ENCODE measurements at regions not wholly inside any gene's neighbourhood (a gene's known extent, or its start where the extent isn't known, plus 50 kb on each side); places are given as distances from the start of the nearest gene placed in this dataset.
"Not testable (repeated sequence)": the region's sequence is repeated elsewhere in the genome, so short reads cannot be mapped to it uniquely, and the experiment has no call there.

GRCh38 chr11:26930518-26931247 lies 63.2 kb upstream of the FIBIN start:
- no peak for DNase-seq
- no peak overlapping the region for H3K4me3 Mint-ChIP-seq
- POLR2A ChIA-PET = no interaction called here

DNA sequence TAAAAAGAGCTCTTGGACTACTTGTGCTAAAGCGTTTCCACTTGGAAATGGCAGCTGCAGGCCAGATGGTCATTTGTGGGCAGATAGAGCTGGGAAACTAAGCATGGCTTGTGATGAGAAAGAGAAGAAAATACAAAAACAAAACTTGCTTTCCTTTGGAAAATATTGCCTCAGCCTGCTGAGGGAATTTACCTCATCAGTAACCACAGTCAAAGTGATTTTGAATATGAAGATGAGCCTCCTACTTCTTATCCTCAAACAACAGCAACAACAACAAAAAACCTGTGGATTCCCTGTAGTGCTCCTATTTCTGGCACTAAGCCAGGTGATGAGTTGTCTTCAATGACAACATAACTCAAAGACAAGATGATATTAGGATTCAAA lies 62.7 kb upstream of the FIBIN start:
- no peak for DNase-seq
- Mint-ChIP-seq H3K4me3 (no peak overlapping the region), H3K9me3 (peaks cover 9% of the 10 kb centered on the region), H3K4me1 (no peaks in the 10 kb centered on the region), H3K27ac (no peak overlapping the region), H3K36me3 (ENCODE audit: low read depth) (no peaks in the 10 kb centered on the region), H3K27me3 (no peaks in the 10 kb centered on the region)
- CTCF ChIA-PET = no interaction called here
- POLR2A ChIA-PET = no interaction called here

More at GRCh38 chr11:26930518-26931247, 63.2 kb upstream of the FIBIN start:
- Mint-ChIP-seq H3K9me3 (peaks cover 9% of the 10 kb centered on the region), H3K27ac (no peak overlapping the region), H3K36me3 (ENCODE audit: low read depth) (no peaks in the 10 kb centered on the region), H3K27me3 (no peaks in the 10 kb centered on the region), H3K4me1 (no peaks in the 10 kb centered on the region)
- CTCF ChIA-PET = no interaction called here

- CTCF ChIA-PET = no interaction called here
- POLR2A ChIA-PET = no interaction called here
- DNase-seq = no peak
Observed at GRCh38 chr11:26931881-26932280, 62.0 kb upstream of the FIBIN start.

DNA sequence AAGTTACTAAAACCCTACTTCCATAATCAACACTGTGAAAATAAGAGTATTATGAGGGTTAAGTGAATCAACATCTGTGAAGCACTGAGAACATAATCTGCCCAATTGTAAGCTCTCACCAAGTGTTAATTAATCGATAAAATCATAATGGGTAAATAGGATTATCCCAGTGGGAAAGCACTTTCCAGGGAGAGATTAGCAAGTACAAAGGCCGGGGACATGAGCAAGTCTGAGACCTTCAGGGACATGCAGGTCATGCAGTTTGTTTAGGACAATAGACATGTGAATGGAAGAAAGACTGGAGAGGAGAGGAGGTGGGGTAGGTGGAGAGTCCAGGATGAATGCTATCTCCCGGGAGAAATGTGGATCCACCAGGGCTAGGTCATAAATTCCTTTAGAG lies 57.8 kb upstream of the FIBIN start:
- ChIA-PET POLR2A (no interaction called here), CTCF (no interaction called here)
- Mint-ChIP-seq H3K9me3 (peaks cover 8% of the 10 kb centered on the region), H3K27me3 (no peaks in the 10 kb centered on the region), H3K36me3 (ENCODE audit: low read depth) (no peaks in the 10 kb centered on the region), H3K4me1 (no peaks in the 10 kb centered on the region), H3K27ac (no peak overlapping the region), H3K4me3 (no peak overlapping the region)
- DNase-seq = no peak

More at GRCh38 chr11:26931881-26932280, 62.0 kb upstream of the FIBIN start:
- peaks cover 9% of the 10 kb centered on the region for H3K9me3 Mint-ChIP-seq
- no peaks in the 10 kb centered on the region for H3K36me3 Mint-ChIP-seq (ENCODE audit: low read depth)
- no peaks in the 10 kb centered on the region for H3K27me3 Mint-ChIP-seq
- no peak overlapping the region for H3K4me3 Mint-ChIP-seq
- H3K27ac Mint-ChIP-seq = no peak overlapping the region
- no peaks in the 10 kb centered on the region for H3K4me1 Mint-ChIP-seq

DNA sequence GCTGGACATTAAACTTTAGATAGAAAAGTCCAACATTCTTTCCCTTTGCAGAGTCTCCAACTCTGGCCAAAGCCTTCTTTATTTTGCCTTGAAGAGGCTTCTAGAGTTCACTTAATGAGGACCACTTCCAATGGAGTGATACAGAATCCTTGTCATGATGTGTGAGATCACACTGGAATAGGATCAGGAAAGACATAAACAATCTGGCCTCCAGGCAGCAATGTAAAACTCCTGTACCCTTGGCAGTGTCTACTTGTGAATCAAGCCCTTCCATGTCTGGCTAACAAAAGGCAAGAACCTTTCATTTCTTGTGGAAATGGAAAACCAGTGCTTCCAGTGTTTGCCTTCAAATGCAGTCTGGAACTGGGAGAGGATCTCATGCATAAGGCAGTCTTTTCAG lies 56.5 kb upstream of the FIBIN start:
- POLR2A ChIA-PET = no interaction called here
- CTCF ChIA-PET = no interaction called here
- Mint-ChIP-seq H3K27me3 (no peaks in the 10 kb centered on the region), H3K27ac (no peak overlapping the region), H3K4me3 (no peak overlapping the region), H3K9me3 (peaks cover 15% of the 10 kb centered on the region), H3K36me3 (ENCODE audit: low read depth) (no peaks in the 10 kb centered on the region), H3K4me1 (no peaks in the 10 kb centered on the region)
- no peak for DNase-seq

DNA sequence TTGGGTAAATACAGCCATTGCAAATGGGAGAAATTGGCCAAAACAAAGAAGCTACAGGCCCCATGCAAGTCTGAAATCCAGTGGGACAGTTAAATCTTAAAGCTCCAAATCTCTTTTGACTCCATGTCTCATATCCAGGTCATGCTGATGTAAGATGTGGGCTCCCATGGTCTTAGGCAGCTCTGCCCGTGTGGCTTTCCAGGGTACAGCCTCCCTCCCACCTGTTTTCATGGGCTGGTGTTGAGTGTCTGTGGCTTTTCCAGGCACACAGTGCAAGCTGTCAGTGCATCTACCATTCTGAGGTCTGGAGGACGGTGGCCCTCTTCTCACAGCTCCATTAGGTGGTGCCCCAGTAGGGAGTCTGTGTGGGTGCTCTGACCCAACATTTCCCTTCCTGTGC lies 53.4 kb upstream of the FIBIN start:
- H3K9me3 Mint-ChIP-seq; POLR2A ChIA-PET; DNase-seq; H3K27ac Mint-ChIP-seq; H3K27me3 Mint-ChIP-seq; H3K4me1 Mint-ChIP-seq; CTCF ChIA-PET; H3K4me3 Mint-ChIP-seq; H3K36me3 Mint-ChIP-seq (ENCODE audit: low read depth): not testable (repeated sequence)

DNA sequence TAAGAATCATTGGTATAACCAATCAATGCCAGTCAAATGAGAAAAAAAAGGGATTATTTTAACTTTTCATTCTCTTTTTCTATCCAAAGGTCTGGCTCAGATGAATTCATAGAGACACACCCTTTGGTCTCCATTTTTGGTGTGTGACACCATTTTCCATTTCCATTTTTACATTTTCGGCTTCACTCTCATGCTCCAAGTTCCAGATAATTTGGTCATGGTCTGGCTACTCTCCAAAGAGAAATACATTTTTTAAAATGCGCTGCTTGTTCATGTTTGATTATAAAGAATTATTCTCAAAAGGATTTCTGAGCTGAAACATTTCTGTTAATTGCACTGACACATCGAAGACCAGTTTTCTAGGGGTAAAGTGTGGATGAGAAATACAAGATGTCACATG lies 51.6 kb upstream of the FIBIN start:
- Mint-ChIP-seq H3K9me3 (peaks cover 9% of the 10 kb centered on the region), H3K27ac (no peak overlapping the region), H3K4me1 (no peaks in the 10 kb centered on the region), H3K4me3 (no peak overlapping the region), H3K36me3 (ENCODE audit: low read depth) (no peaks in the 10 kb centered on the region), H3K27me3 (no peaks in the 10 kb centered on the region)
- ChIA-PET CTCF (no interaction called here), POLR2A (no interaction called here)
- DNase-seq = no peak

DNA sequence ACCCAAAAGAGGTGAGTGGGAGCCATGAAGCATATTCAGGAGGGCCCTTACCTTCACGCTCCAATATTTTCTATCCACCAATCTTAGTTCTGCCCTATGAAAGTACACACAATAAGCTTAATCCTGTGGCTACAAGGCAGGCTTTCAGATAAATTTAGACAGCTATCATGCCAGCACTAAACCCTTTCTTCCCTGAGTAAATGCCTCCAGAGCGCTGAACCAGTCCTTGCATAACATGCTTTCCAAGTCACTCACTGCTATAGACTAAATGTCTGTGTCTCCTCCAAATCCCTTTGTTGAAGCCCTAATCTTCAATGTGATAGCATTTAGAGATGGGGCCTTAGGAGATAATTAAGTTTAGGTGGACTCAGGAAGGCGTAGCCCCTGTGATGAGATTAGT lies 50.3 kb upstream of the FIBIN start:
- H3K9me3 Mint-ChIP-seq = peaks cover 9% of the 10 kb centered on the region
- POLR2A ChIA-PET = no interaction called here

More for the DNA sequence above, 50.3 kb upstream of the FIBIN start:
- CTCF ChIA-PET = no interaction called here
- Mint-ChIP-seq H3K4me3 (no peak overlapping the region), H3K4me1 (no peaks in the 10 kb centered on the region), H3K27ac (no peak overlapping the region), H3K36me3 (ENCODE audit: low read depth) (no peaks in the 10 kb centered on the region), H3K27me3 (no peaks in the 10 kb centered on the region)
- DNase-seq = no peak

Data from activated CD4-positive, alpha-beta memory T cell treated with anti-CD3 and anti-CD28 coated beads, Interleukin-2, amount 10 ng/mL, durations not matched to agents 7 days and 5 days (primary cell).